OCI-LY7 (cell line): ENCODE measurements at regions not wholly inside any gene's neighbourhood (a gene's known extent, or its start where the extent isn't known, plus 50 kb on each side); places are given as distances from the start of the nearest gene placed in this dataset.

Source experiments
- BruUV-seq: library from RNA; stranded (reverse); fragments of 400-500 nt; replicated peaks from 2 replicates; lab custom pipeline; 2021; lab: Mats Ljungman, UMichigan
- CTCF ChIA-PET: fragments of 300-600 bp; sonication (Branson Sonifier 250); formaldehyde crosslinking; loops from one replicate; lab custom pipeline; 2022; ENCODE audit warnings: antibody characterized with exemption; ENCODE audit not compliant: unreplicated experiment; lab: Charles Lee
- POLR2A ChIA-PET: fragments of 300-600 bp; sonication (Branson Sonifier 250); formaldehyde crosslinking; loops from one replicate; lab custom pipeline; 2022; ENCODE audit warnings: antibody characterized with exemption; lab: Charles Lee
- DNase-seq: peaks from one replicate; pipeline ENCODE4 v3.0.0-alpha.2; 2015; ENCODE audit warnings: low spot score
- H2AFZ ChIP-seq: fragments of 200-600 bp; sonication (generic), shearing (Covaris generic); 2 replicates; pipeline ENCODE4 v1.6.1; 2014; ENCODE audit warnings: mild to moderate bottlenecking, antibody characterized with exemption, low read length, moderate library complexity
- H3K27ac ChIP-seq: fragments of 200-600 bp; sonication (generic); 2 replicates; pipeline ENCODE4 v1.5.1; 2014; ENCODE audit warnings: mixed run types, low read depth, mild to moderate bottlenecking, moderate library complexity, low read length, inconsistent platforms; ENCODE audit not compliant: poor library complexity, severe bottlenecking
- H3K36me3 ChIP-seq: fragments of 200-600 bp; sonication (generic); 2 replicates; pipeline ENCODE4 v1.6.1; 2014; ENCODE audit warnings: mild to moderate bottlenecking, antibody characterized with exemption, low read length, moderate library complexity, mixed read lengths; ENCODE audit not compliant: insufficient read depth
- H3K4me1 ChIP-seq: fragments of 200-600 bp; sonication (generic); 2 replicates; pipeline ENCODE4 v1.5.1; 2014; ENCODE audit warnings: mild to moderate bottlenecking, low read length; ENCODE audit not compliant: insufficient read depth, poor library complexity, severe bottlenecking
- H3K4me2 ChIP-seq: fragments of 200-600 bp; sonication (generic); 2 replicates; pipeline ENCODE4 v1.6.1; 2014; ENCODE audit warnings: mild to moderate bottlenecking, low read length
- H3K4me3 ChIP-seq: fragments of 200-600 bp; sonication (generic); 2 replicates; pipeline ENCODE4 v1.5.1; 2014; ENCODE audit warnings: mild to moderate bottlenecking, low read depth, low read length; ENCODE audit not compliant: poor library complexity, severe bottlenecking
- H3K79me2 ChIP-seq: fragments of 200-600 bp; sonication (generic); 2 replicates; pipeline ENCODE4 v1.6.1; 2016; ENCODE audit warnings: low read depth, mild to moderate bottlenecking, low read length, moderate library complexity, mixed read lengths; ENCODE audit not compliant: insufficient read depth
- H3K9me2 ChIP-seq: fragments of 200-600 bp; sonication (generic); 2 replicates; pipeline ENCODE4 v1.6.1; 2016; ENCODE audit warnings: mild to moderate bottlenecking, low read length, mixed read lengths; ENCODE audit not compliant: insufficient read depth
- H3K9me3 ChIP-seq: fragments of 200-600 bp; sonication (generic); 2 replicates; pipeline ENCODE4 v1.6.1; 2014; ENCODE audit warnings: mild to moderate bottlenecking, mixed run types, low read length, mixed read lengths
- H4K20me1 ChIP-seq: fragments of 200-600 bp; sonication (generic); 2 replicates; pipeline ENCODE4 v1.6.1; 2014; ENCODE audit warnings: mild to moderate bottlenecking, antibody characterized with exemption, low read length, moderate library complexity, mixed read lengths; ENCODE audit not compliant: insufficient read depth
- EZH2phosphoT487 ChIP-seq: fragments of 200-600 bp; sonication (generic); IDR thresholded peaks from 2 replicates; pipeline ENCODE4 v1.6.1; 2018; ENCODE audit warnings: low read depth, borderline replicate concordance, mild to moderate bottlenecking, mixed run types, antibody characterized with exemption, low read length, moderate library complexity, mixed read lengths
- intact Hi-C: fragments of 100-400 bp; cut with micrococcal nuclease; formaldehyde crosslinking; loops from one replicate; pipeline ENCODE4 v1.10.0; 2022; ENCODE audit not compliant: unreplicated experiment
- TF ChIP-seq, protein P1 (sequence below): fragments of 200-600 bp; sonication (generic); conservative IDR thresholded peaks from 2 replicates; pipeline ENCODE4 v1.5.1; 2014; ENCODE audit warnings: mild to moderate bottlenecking, antibody characterized with exemption, low read length, moderate library complexity, mixed read lengths

- no peak for TF ChIP-seq EZH2phosphoT487
- TF ChIP-seq, protein P1, sequence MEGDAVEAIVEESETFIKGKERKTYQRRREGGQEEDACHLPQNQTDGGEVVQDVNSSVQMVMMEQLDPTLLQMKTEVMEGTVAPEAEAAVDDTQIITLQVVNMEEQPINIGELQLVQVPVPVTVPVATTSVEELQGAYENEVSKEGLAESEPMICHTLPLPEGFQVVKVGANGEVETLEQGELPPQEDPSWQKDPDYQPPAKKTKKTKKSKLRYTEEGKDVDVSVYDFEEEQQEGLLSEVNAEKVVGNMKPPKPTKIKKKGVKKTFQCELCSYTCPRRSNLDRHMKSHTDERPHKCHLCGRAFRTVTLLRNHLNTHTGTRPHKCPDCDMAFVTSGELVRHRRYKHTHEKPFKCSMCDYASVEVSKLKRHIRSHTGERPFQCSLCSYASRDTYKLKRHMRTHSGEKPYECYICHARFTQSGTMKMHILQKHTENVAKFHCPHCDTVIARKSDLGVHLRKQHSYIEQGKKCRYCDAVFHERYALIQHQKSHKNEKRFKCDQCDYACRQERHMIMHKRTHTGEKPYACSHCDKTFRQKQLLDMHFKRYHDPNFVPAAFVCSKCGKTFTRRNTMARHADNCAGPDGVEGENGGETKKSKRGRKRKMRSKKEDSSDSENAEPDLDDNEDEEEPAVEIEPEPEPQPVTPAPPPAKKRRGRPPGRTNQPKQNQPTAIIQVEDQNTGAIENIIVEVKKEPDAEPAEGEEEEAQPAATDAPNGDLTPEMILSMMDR, result no peak
- Histone ChIP-seq H3K4me1 (no peaks in the 10 kb centered on the region), H3K79me2 (no peaks in the 10 kb centered on the region), H3K4me3 (no peak overlapping the region), H4K20me1 (no peaks in the 10 kb centered on the region), H3K4me2 (no peak overlapping the region), H3K9me3 (no peaks in the 10 kb centered on the region), H2AFZ (no peak overlapping the region), H3K9me2 (no peaks in the 10 kb centered on the region), H3K27ac (no peak overlapping the region), H3K36me3 (no peaks in the 10 kb centered on the region)
- ChIA-PET CTCF (no interaction called here), POLR2A (no interaction called here)
- no TSS peak for BruUV-seq
- intact Hi-C loops, result no loop called here
- DNase-seq, result no peak
These were observed 182.3 kb downstream of the KIF26A start for GRCh38 chr14:104320611-104321086.

- TF ChIP-seq EZH2phosphoT487, result no peak
- TF ChIP-seq, protein P1, result no peak
- H4K20me1 ChIP-seq, result no peaks in the 10 kb centered on the region
- no peak overlapping the region for H3K4me3 ChIP-seq
- H3K27ac ChIP-seq, result no peak overlapping the region
- no TSS peak for BruUV-seq
- H3K9me2 ChIP-seq, result no peaks in the 10 kb centered on the region
- intact Hi-C loops, result no loop called here
- DNase-seq, result no peak
- H3K4me2 ChIP-seq, result no peak overlapping the region
- H3K36me3 ChIP-seq, result no peaks in the 10 kb centered on the region
- no peaks in the 10 kb centered on the region for H3K4me1 ChIP-seq
- ChIA-PET POLR2A (no interaction called here), CTCF (no interaction called here)
- no peak overlapping the region for H2AFZ ChIP-seq
- H3K9me3 ChIP-seq, result no peaks in the 10 kb centered on the region
- no peaks in the 10 kb centered on the region for H3K79me2 ChIP-seq
These were observed 182.9 kb downstream of the KIF26A start for GRCh38 chr14:104321088-104321801.

DNA sequence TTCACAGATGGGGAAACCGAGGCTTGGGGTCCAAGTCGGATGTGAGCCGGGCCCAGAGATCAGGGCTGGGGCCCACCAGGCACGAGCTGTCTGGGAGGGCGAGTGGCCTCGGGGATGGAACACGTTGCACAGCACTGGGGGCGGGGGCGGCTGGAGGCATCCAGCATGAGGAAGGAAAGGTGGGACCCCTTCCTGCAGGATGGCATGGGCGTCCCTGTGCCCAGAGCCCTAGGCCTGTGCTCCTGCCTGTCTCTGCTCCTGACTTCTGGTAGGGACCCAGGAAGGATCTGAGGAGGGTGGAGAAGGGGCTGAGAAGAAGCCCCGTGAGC is 183.4 kb downstream of the KIF26A start:
- CTCF ChIA-PET, result no interaction called here
- Histone ChIP-seq H3K36me3 (no peaks in the 10 kb centered on the region), H3K9me2 (no peaks in the 10 kb centered on the region), H4K20me1 (no peaks in the 10 kb centered on the region), H2AFZ (no peak overlapping the region), H3K79me2 (no peaks in the 10 kb centered on the region), H3K4me1 (no peaks in the 10 kb centered on the region), H3K4me2 (no peak overlapping the region), H3K4me3 (no peak overlapping the region), H3K27ac (no peak overlapping the region), H3K9me3 (no peaks in the 10 kb centered on the region)
- no peak for TF ChIP-seq EZH2phosphoT487
- TF ChIP-seq, protein P1, result no peak
- DNase-seq, result no peak
- no TSS peak for BruUV-seq
- intact Hi-C loops, result no loop called here
- POLR2A ChIA-PET, result no interaction called here
